H1 (cell line): ENCODE measurements at regions not wholly inside any gene's neighbourhood (a gene's known extent, or its start where the extent isn't known, plus 50 kb on each side); places are given as distances from the start of the nearest gene placed in this dataset.

Experiments
- CREB1 ChIP-seq: IDR thresholded peaks from 2 replicates; pipeline ENCODE4 v1.6.1; 2012; ENCODE audit warnings: inconsistent platforms
- POLR2A ChIP-seq, 2 experiments: IDR thresholded peaks; 1 replicate in 1 of 2; 2 replicates in 1 of 2; pipeline ENCODE4 v1.6.1; 2011; ENCODE audit warnings: low read depth in 2 of 2, low read length in 2 of 2, mild to moderate bottlenecking in 2 of 2; ENCODE audit errors: control extremely low read depth in 1 of 2
- POLR2AphosphoS5 ChIP-seq: IDR thresholded peaks from 2 replicates; pipeline ENCODE4 v1.6.1; 2011; ENCODE audit warnings: low read depth, low read length
- SP1 ChIP-seq: IDR thresholded peaks from 2 replicates; pipeline ENCODE4 v1.6.1; 2011; ENCODE audit warnings: low read depth, low read length
- TF ChIP-seq, protein P1 (sequence below), 3 experiments: IDR thresholded peaks; 1 replicate in 2 of 3; 2 replicates in 1 of 3; pipeline versions ENCODE4 v1.5.1 to v1.6.1; 2011; ENCODE audit warnings: low read length in 3 of 3, mild to moderate bottlenecking in 3 of 3, inconsistent platforms in 2 of 3, low read depth in 1 of 3, moderate library complexity in 1 of 3; ENCODE audit not compliant: insufficient read depth in 1 of 3; ENCODE audit errors: control extremely low read depth in 1 of 3

DNA sequence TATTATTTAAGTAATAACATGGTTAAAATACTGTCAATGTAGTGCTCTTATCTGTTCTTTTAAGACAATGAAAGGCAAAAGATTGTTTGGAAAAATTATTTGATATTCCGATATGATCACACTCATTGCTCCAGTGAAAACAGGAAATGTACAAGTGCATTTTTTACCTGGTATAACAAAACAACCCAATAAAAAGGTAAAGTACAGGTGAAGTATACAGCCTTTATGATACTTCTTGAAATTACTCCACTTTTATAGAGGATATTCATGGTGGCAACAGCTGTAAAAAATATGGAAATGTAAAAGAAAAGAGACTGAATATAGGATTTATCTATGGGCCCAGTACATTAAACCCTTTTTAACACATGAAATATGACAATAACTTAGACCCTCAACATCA, 298.6 kb upstream of the HNRNPA3 start:
- TF ChIP-seq CREB1 (no peak), POLR2A (IDR thresholded peaks at IDR 0.05; ENCODE audit: control extremely low read depth in 1 of 2, low read depth in 2 of 2, low read length in 2 of 2) (no peak), POLR2AphosphoS5 (no peak), SP1 (no peak)
- TF ChIP-seq, protein P1, sequence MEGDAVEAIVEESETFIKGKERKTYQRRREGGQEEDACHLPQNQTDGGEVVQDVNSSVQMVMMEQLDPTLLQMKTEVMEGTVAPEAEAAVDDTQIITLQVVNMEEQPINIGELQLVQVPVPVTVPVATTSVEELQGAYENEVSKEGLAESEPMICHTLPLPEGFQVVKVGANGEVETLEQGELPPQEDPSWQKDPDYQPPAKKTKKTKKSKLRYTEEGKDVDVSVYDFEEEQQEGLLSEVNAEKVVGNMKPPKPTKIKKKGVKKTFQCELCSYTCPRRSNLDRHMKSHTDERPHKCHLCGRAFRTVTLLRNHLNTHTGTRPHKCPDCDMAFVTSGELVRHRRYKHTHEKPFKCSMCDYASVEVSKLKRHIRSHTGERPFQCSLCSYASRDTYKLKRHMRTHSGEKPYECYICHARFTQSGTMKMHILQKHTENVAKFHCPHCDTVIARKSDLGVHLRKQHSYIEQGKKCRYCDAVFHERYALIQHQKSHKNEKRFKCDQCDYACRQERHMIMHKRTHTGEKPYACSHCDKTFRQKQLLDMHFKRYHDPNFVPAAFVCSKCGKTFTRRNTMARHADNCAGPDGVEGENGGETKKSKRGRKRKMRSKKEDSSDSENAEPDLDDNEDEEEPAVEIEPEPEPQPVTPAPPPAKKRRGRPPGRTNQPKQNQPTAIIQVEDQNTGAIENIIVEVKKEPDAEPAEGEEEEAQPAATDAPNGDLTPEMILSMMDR (IDR thresholded peaks at IDR 0.05; ENCODE audit: control extremely low read depth in 1 of 3, insufficient read depth in 1 of 3, low read depth in 1 of 3, low read length in 3 of 3) = no peak
